ENCODE measurements at regions not wholly inside any gene's neighbourhood (a gene's known extent, or its start where the extent isn't known, plus 50 kb on each side); places are given as distances from the start of the nearest gene placed in this dataset.

GRCh38 chr6:14442242-14442641 lies 324.7 kb downstream of the CD83 start:
- no peak overlapping the region for H3K27ac Mint-ChIP-seq
- no peak overlapping the region for H3K4me3 Mint-ChIP-seq
- no peaks in the 10 kb centered on the region for H3K4me1 Mint-ChIP-seq
- intact Hi-C loops (cut with micrococcal nuclease), result no loop called here
- Histone ChIP-seq H3K4me3 (ENCODE audit: low read length) (no peak overlapping the region), H3K27ac (ENCODE audit: low read length) (no peak overlapping the region), H3K36me3 (ENCODE audit: control insufficient read depth, insufficient read depth, low read length) (no peaks in the 10 kb centered on the region), H3K9me3 (ENCODE audit: control insufficient read depth, insufficient read depth, low read length) (no peaks in the 10 kb centered on the region), H3K27me3 (ENCODE audit: control insufficient read depth, insufficient read depth, low read length) (no peaks in the 10 kb centered on the region), H3K4me1 (ENCODE audit: control insufficient read depth, insufficient read depth, low read length) (peaks cover 5% of the 10 kb centered on the region)
- no peak for DNase-seq
- H3K36me3 Mint-ChIP-seq, result no peaks in the 10 kb centered on the region
- H3K9me3 Mint-ChIP-seq, result no peaks in the 10 kb centered on the region
- TF ChIP-seq CTCF (IDR thresholded peaks at IDR 0.05), result no peak
- 74% methylated on average over 11 of the region's 11 CpGs for WGBS (ENCODE audit: insufficient coverage)
- no peak for ATAC-seq
- H3K27me3 Mint-ChIP-seq (ENCODE audit: low read depth in 2 of 2), result peaks cover 0 to 11% of the 10 kb centered on the region in 2 donors

- Histone ChIP-seq H3K27ac (ENCODE audit: low read length) (no peak overlapping the region), H3K9me3 (ENCODE audit: control insufficient read depth, insufficient read depth, low read length) (no peaks in the 10 kb centered on the region), H3K4me3 (ENCODE audit: low read length) (no peak overlapping the region), H3K4me1 (ENCODE audit: control insufficient read depth, insufficient read depth, low read length) (peaks cover 5% of the 10 kb centered on the region), H3K27me3 (ENCODE audit: control insufficient read depth, insufficient read depth, low read length) (no peaks in the 10 kb centered on the region), H3K36me3 (ENCODE audit: control insufficient read depth, insufficient read depth, low read length) (no peaks in the 10 kb centered on the region)
- intact Hi-C loops (cut with micrococcal nuclease), result no loop called here
- no peak overlapping the region for H3K27ac Mint-ChIP-seq
- H3K4me1 Mint-ChIP-seq, result no peaks in the 10 kb centered on the region
- DNase-seq (no peak), ATAC-seq (no peak)
- no peak for TF ChIP-seq CTCF (IDR thresholded peaks at IDR 0.05)
- no peak overlapping the region for H3K4me3 Mint-ChIP-seq
- peaks cover 0 to 11% of the 10 kb centered on the region in 2 donors for H3K27me3 Mint-ChIP-seq (ENCODE audit: low read depth in 2 of 2)
- H3K9me3 Mint-ChIP-seq, result peaks cover 0 to 3% of the 10 kb centered on the region in 2 donors
- 74% methylated on average over 4 of the region's 4 CpGs for WGBS (ENCODE audit: insufficient coverage)
- H3K36me3 Mint-ChIP-seq, result no peaks in the 10 kb centered on the region
These were observed 326.2 kb downstream of the CD83 start for GRCh38 chr6:14443629-14444268.

- Histone ChIP-seq H3K9me3 (ENCODE audit: control insufficient read depth, insufficient read depth, low read length) (no peaks in the 10 kb centered on the region), H3K27ac (ENCODE audit: low read length) (no peak overlapping the region), H3K36me3 (ENCODE audit: control insufficient read depth, insufficient read depth, low read length) (no peaks in the 10 kb centered on the region), H3K4me1 (ENCODE audit: control insufficient read depth, insufficient read depth, low read length) (peaks cover 9% of the 10 kb centered on the region), H3K27me3 (ENCODE audit: control insufficient read depth, insufficient read depth, low read length) (no peaks in the 10 kb centered on the region), H3K4me3 (ENCODE audit: low read length) (no peak overlapping the region)
- 48% methylated on average over 3 of the region's 3 CpGs for WGBS (ENCODE audit: insufficient coverage)
- Mint-ChIP-seq H3K4me1 (peaks cover 3% of the 10 kb centered on the region in 2 donors), H3K36me3 (no peaks in the 10 kb centered on the region), H3K9me3 (peaks cover 0 to 3% of the 10 kb centered on the region in 2 donors), H3K27ac (no peak overlapping the region), H3K4me3 (no peak overlapping the region), H3K27me3 (ENCODE audit: low read depth in 2 of 2) (peaks cover 0 to 11% of the 10 kb centered on the region in 2 donors)
- intact Hi-C loops (cut with micrococcal nuclease), result no loop called here
- TF ChIP-seq CTCF (IDR thresholded peaks at IDR 0.05), result no peak
- no peak for DNase-seq
- ATAC-seq, result no peak
These were observed 326.9 kb downstream of the CD83 start for GRCh38 chr6:14444295-14444972.
